HG02763 (cell line): ENCODE measurements at regions not wholly inside any gene's neighbourhood (a gene's known extent, or its start where the extent isn't known, plus 50 kb on each side); places are given as distances from the start of the nearest gene placed in this dataset.

Source experiments
- ATAC-seq: cut with Tn5 transposase; IDR thresholded peaks from one replicate; pipeline ENCODE4 v1.9.1; 2021; ENCODE audit warnings: mild to moderate bottlenecking, moderate library complexity; ENCODE audit not compliant: unreplicated experiment

DNA sequence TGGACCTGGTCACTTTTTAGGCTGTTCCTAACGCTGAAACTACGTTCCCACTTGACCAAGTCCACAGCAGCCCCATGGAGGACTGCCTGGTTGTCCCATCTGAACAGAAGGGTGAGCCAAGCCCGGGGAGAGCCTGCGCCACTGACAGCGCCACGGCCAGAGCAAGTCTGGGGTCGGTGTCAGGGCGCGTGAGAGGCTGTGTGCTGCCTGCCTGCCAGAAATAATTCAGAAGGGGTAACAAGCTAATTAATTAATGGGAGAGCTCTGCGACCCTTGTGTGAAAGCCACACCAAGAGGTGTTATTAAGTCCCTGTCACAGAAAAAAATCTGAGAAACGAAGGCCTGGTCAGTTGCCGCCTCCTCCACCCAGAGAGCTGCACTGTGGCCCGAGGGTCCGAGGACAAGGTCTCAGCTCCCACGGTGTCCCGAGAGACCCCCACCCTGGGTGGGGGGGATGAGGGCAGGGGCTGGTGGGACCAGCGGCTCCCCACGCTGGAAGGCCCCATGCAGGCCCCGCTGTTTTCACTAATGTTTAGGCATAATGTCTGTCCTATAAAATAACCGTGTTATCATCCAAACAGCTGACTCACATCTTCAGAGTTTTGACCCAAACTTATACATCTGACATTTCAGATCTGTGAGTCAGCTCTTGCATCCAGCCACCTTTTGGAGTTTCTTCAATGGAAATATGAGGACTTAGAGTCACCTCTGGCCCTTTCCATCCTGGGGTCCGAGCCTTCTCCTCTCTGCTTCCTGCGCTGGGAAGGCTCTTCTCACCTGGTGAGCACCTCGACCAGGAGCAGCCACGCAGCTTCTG lies 58.5 kb downstream of the DLL1 start:
- no peak for ATAC-seq

DNA sequence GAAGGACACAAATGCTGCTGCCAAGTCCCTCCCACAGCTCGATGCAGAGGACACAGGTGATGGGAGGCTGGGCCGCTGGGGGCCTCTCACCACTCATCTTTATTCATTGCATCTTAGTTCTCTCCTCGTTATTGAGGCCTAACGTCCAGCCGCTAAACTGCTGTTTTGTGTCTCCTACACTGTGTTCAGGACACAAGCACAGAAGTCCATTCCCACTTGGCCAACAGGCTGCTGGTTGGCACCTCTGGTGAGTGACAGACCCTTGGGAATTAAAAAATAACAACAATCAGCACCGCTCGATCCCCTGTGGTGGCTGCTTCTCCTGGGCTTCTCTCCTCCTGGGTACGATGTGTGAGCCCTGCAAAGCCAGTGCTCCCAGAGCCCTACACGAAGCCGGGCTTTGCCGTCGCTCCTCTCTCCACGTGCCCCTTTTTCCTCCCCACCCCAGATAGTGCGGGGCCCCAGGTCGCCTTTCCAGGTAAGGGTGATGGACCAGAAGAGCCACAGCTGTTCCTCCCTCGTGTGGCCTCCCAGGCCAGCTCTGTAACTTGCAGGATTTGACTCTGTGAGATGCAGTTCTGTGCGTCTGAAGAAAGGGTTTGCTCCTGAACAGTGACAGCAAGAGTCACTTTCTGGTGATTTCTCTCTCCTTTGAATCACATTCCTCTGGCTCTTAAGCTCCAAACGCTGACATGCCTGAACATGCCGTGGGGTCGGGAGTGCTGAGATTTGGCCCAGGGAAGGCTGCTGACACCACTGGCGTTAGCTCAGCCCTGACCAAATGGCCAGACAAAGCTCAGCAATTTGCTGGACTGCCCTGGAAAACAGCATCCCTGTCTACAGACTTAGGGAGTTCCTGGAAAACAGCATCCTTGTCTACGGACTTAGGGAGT lies 59.3 kb downstream of the DLL1 start:
- no peak for ATAC-seq

DNA sequence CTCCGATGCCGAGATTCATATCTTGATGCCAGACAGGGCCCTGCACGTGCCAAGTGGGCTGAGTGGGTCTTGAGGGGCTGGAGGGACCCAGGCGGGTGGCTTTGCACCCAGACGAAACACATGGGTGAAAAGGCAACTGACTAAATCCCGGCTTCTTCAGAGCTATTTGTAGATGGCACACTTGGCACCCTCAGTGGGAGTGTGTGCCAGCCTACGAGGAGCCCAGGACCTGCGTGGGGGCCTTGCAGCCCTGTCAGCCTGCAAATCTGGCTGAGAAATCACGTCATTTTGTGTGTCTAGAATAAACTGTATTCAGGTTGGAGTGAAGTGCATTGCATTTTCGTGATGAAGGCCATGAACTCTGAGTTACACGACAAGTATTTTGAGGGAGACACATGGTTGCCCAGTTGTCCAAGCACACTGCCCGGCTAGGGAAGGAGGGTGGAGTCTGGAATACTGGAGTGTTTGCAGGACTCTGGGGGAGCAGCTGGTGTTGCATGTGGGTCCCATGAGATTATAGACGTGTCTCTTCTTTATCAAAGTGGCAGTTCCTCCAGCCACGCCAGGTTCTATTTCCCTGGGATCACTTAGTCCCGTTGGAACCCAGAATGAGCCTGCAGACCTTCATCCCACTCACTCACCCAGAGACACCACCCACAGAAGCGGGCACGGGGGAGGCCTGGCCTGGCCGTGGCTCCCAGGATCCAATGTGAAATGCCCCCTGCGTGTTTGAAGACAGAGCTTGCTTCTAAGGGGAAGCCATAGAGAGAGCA lies 60.2 kb downstream of the DLL1 start:
- ATAC-seq: no peak

DNA sequence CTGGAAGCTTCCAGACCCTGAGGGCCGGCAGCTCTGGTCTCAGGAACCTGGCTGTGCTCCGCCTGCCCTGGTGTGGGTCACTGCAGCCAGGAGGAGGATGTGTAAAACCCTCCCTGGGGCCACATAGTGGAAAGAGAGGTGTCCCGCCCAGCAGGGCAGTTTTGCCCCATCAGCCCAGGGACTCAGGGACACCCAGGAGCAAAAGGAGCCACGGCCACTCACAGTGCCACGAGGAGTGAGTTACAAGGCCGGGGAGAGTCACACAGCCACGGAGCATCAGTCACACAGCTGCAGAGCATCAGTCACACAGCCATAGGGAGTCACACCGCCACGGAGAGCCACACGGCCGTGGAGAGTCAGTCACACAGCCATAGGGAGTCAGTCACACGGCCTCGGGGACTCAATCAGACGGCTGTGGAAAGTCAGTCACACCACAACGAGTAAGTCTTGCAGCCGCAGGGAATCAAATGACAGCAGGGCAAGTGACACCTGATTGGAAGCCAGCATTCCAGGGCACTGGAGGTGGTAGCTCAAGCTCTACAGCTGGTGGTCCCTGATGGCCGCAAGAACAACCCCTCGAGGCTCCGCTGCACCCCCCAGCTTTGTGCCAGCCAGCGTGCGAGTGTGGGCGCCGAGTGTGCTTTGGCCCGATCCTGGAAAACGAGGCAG lies 60.9 kb downstream of the DLL1 start:
- no peak for ATAC-seq

DNA sequence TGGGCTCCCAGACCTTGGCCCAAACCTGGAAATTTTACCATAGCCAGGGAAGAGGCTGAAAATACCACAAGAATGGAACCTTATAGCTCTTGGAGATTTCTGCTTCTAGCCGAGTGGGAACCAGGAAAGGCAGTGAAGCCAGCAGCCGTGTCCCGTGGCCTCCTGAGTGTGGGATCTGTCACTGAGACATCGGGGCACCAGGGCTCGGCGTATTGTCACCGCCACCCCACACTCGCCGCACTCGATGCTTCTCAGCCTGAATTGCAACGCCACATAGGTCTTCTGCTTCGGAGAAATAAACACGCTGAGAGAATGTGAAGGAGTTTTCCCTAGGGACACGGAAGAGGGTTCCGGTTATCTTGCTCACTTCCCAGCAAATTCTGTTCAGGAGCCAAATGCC lies 61.5 kb downstream of the DLL1 start:
- ATAC-seq: no peak

DNA sequence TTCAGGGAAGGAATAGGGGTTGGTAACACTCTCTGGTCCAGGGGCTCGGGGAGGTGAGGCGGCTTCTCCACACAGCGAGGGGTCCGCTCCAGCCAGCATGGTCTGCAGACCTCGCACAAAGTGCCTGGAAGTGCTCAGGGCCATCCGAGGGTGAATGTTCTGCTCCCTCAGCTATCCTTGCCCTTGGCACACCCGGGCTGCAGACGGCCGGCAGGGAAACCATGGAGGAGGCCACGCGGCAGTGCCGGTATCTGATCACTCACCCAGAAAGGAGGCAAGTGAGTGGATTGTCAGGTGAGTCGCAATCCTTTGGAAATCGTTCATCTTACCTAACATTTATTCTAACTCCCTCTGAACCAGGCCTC lies 62.0 kb downstream of the DLL1 start:
- ATAC-seq: no peak

DNA sequence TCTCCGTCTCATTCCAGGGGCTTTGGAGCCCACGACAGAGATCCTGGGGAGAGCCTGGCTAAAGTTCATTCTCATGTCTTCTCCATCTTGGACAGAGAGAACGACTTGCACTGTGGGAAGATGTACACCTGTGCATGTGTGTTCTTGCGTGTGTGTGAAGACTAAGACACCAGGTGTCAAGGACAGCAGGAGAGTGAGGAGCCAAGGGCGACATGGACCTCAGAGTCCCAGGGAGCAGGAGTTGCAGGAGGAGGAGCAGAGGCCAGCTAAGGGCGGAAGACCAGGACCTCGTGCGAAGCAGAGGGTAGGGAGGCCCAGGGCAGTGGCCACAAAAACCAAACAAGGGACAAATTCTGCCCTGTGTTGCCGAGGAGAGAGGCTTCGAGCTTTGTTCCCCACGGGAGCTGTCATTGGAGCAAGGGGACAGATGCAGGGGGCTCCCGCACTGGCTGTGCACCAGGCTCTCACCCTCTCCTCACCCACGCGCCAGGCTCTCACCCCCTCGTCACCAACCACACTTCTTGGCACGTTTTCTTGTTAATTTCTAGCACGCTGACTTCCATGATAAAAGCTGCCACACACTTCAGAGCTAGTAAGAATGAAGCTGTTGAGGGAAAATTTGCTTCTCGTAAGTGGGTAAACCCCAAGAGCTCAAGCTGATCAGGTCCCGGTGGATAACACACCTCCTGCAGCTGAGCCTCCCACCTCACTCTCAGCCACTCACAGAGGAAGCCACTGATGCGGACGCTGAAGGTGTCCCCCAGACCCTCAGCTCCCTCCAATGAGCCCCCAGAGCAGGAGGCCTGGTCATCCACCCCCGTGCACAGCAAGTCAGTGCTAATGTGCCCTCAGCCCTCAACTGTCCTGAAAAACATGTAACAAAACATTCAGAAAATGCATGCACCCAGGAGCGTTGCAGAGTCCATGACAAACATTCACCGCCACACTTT lies 62.6 kb downstream of the DLL1 start:
- no peak for ATAC-seq

DNA sequence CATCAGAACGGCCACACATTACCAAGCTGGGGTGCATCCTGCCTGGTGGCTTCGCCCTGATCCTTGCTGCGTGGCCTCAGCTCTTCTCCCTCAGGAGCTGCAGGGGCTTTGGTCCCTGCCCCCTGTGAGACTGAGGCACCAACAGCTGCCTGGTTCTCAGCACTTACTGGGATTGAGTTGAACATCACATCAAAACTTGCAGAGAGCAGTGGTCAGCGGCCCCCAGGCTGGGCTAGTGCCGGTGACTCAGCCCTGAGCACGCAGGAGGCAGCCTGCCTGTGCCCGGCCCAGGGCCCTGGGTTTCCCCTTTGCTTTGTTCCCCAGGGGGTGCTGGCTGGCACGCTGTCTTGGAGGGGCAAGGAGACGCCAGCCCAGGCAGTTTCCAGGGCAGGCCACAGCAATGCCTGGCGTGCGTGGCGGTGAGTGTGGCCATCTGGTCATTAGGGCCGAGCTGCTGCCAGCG lies 63.3 kb downstream of the DLL1 start:
- no peak for ATAC-seq

DNA sequence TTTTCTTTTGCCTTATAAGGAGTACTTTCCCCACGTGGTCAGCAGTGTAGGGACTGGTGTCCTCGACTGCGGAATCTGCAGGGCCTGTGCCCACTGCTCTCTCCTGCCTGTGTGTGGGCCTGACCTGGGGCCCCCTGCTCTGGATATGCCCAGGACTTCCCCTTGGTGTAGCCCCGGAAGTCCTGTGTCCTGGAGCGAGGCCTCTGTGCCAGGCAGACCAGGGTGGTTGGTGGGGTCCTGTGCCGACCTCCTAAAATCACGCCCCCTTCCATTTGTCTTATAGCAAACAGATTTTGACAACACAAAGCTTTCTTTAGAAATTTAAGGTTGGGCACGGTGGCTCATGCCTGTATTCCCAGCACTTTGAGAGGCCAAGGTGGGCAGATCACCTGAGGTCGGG lies 64.2 kb downstream of the DLL1 start:
- no peak for ATAC-seq

DNA sequence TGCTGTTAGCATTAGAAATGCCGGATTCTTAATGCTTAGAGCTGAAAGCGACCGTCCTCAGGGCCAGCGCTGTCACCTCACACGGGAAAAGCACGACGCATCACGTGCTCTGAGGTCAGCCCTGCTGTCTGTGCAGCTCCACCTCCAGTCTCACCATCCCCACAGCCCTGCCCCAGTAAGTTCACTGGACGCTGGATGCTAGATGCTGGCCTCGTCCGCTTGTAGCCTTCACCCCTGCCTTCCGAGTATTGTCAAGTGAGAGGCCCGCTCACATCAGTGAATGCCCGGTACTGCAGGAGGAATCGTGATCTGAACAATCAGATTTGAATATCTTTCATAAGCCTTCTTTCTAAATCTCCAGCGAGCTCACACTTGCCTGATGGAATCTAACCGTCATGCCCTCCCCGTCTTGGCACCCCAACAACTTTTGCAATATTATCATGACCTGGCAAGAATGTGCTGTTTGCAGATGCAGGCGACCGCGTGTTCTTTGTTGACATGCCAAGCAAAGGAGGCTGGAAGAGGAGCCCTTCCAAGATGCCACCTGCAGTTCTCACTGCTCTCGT lies 64.9 kb downstream of the DLL1 start:
- ATAC-seq: no peak

DNA sequence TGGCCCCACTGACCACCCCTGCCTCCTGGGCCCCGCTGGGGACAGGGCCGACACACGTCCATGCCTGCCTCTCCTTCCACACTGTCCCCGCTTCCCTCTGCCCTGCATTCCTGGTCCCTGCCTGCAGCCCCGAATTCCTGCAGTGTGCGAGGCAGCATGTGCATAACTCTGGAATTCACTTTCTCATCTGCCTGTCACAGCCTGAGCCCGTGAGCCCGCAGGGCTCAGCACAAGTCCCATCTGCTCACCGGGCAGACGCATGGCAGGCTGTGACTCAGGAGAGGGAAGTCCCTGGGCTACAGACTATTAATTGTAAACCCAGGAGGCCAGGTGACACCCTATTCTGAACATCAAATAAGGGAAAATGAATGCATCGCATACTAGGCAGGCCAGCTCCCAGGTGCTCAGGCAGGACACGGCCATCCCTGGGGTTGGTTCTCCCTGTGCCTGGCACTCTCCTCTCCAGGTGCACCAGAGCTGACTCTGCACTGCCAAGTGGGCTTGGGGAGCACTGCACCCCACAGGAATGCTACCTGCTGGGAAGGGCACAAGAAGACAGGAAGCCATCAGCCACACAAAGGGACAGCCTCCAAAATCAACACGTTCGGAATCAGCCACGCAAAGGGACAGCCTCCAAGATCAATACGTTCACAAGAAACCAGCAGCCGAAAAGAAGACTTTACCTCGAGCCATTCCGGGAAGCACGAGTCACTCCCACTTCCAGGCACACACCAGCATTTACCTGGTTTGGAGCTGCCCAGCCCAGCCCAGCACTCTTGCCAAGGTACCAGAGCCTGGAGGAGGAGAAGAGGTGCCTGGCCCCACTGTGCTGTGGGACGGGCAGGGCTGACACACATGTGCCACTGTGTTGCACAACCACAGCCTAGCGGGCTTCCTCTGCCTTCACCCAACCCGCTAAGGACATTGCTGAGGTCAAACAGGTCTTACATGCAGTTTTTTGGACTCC lies 65.9 kb downstream of the DLL1 start:
- no peak for ATAC-seq

DNA sequence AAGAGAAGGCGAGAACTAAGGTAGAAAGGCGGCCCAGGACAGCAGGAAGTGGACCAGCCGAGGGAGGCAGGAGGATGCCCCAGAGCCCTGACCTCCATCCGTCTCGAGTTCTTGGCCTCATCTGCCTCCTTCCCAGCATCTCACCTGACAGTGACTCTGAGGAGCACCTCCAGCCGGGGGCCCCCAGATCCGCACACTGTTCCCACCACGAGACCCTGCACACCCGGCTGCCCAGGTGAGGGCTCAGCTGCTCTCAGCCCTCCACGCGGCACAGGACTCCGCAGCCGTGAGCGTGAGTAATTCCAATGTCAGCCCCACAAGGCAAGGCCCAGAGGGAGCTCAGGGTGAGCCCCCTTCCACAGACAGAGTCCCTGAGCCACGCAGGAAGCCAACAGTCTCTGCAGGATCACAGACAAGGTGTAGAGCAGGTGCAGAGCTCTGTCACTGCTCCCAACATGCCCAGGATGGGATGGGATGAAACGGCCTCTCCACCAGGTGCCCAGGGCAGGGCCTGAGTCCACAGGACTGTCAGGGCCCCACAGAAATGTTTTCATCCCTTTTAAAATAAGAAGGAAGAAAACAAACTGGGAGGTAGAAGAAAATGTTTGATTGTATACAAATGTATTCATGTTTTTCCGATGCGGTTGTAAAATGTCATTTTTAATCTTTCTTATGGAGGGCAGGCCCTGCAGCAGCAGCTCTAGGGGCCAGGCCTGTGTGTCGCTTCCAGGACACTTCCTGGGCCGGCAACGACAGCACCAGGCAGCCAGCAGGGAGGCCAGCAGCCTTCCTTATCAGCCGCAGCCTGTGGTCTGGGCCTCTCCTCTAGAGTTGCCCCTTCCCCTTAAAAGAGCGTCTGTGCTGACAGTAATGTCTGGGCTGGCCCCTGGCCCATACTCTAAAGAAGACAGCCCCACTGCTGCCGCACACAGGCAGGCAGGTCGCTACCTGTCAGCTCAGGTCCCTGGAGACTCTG lies 66.9 kb downstream of the DLL1 start:
- no peak for ATAC-seq

DNA sequence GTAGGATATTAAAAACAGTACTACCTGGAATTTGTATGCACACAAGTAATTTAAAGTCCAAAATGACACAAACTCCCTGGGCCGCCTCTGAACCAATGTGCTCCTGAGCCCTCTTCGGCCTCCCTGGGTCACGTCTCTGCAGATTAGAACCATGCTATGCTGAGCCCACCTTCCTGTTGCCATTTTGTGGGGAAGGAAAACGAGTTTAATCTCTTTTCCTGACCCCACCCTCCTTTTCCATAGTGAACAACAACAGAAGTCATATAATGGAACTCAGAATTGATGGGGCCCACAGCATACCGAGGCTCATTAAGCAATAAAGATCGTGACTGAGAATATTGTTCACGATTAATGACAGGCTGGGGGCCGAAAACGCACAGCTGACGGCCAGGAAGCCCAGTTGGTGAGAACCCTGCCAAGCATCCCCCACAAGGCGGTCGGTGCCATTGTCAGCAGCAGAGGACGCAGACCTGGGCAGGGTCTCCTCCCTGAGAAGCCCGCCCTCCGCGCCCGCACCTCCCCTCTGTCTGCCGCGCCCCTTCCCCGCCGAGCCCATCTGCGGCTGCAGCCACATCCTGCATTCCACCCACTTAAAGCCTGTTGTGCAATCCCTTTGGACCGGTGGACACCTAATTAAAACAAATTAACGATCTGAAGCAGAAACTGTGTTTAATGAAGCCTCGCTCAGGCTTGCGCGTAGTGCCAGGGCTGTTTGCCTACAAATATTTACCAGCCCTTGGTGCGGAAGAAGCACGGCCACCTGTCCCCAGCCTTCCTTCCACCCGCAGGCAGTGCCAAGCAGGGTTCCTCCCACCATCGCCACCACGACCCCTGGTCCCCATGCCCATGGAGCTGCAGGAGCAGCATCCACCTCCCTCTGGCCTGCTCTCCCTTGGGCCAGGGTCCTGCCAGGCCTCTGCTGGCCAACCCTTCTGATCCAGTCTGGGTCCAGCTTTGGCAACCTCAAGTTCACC lies 68.1 kb downstream of the DLL1 start:
- ATAC-seq: no peak

DNA sequence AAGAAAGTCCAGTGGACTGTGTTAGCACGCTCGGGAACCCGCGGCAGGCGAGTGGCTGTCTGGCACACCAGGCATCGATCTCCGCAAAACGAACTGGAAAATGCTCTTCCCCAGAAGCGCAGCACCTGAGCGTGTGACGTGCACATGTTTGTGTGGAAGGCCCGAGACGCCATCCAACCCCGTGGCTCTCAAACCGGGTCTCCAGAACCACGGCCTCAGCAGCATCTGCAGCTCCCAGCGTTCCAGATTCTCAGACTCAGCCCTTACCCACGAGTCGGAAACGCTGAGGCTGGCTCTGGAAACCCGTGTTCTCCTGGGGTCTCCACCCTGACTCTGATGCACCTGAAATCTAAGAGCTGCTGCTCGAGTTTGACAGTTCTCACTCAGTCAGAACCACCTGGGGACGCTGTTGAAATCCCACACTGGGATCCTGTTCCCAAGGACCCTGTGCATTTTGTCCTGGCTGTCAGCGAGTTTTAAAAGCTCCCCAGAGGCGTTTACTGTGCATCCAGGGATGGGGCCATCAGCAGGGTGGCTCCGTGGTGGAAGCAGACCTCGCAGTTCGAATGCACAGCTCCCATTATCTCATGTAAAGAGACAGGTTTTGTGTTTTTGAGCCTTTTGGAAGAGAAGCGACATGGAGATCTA lies 69.0 kb downstream of the DLL1 start:
- no peak for ATAC-seq

DNA sequence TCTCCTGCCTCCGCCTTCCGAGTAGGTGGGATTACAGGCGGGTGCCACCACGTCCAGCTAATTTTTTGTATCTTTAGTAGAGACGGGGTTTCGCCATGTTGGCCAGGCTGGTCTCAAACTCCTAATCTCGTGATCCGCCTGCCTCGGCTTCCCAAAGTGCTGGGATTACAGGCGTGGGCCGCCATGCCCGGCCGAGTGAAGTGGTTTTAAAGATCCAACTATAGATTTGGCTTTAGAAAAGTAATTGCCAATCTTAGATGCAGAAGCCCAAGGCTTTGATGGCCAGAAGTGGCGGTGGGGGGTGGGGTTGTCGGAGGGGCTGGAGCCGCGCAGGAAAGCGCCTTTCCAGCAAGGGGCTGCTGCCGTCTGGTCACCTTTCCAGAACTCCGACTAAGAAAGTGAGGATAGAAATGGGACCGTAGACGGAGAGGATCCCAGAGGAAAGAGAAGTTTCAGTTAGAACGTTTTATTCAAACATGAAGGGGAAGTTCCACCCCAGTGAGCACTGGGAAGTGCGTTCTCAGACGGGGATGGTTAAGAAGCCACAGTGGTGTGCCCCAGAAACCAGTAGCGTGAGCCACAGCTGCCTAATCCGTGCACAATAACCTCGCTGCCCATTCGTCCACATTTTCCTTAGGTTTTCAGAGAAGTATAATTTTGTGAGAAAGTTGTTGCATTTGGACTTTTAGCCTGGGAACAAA lies 69.7 kb downstream of the DLL1 start:
- no peak for ATAC-seq
